Stimulated activated CD4-positive, alpha-beta T cell treated with anti-CD3 and anti-CD28 coated beads, Interleukin-12 subunit alpha, Interleukin-12 subunit beta, amount 100 ng/mL, for 24 hours (primary cell): ENCODE measurements at regions not wholly inside any gene's neighbourhood (a gene's known extent, or its start where the extent isn't known, plus 50 kb on each side); places are given as distances from the start of the nearest gene placed in this dataset.

Source experiments
- DNase-seq, 2 experiments: peaks; one replicate each; pipeline ENCODE4 v3.0.0-alpha.2; 2020; ENCODE audit warnings: low read depth in 2 of 2

DNA sequence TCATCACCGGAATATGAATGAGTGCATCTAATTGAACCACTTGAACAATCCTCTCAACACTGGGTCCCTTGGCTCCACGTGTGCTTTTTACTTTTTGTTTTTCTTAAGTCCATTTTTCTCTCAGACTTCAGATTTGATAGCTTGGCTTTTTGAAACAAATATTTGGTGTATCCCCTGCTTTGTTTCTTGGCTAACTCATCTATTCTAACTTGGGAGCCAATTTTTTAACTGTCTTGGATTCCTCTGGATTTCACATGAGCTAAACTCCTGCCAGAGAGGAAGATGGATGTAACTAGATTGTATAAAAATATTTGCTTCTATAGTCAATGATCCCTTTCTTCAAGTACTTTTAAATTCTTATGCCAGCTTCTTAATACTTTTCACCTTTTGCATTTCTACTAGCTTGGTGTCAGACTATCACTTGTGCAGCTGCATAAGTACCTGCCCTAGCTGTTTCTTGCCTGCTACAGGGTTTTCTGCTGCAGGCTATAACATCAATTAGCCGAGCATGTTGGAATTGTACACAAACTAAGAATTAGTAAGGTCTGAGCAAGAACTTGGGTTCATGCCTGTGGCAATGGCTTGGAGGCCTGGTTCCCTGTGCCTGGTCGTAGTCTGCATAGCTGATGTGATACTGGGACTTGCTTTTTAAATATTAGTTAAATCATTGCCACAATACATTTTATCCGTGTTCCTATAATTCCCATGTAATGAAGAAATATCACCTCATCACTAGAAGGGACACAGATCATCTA, 281.5 kb downstream of the EN1 start:
- DNase-seq, result no peak

DNA sequence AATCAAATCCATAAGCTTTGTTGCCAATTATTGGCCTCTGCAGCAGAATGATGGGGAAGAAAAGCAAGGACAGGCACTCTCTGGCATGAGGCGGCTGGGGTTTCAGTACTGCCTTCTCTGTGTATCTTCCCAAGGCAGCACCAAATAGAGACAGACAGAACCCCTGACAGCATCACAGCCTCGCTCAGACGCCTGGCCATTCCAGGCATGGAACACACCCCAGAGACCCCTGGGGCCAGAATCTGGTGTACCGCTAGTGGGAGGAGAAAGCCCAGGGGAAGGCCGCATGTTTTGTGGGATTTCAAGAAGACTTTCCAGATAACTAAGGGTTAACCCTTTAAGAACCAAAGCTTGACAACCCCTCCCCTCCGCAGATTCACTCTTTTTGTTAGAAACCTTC, 282.1 kb downstream of the EN1 start:
- no peak for DNase-seq

DNA sequence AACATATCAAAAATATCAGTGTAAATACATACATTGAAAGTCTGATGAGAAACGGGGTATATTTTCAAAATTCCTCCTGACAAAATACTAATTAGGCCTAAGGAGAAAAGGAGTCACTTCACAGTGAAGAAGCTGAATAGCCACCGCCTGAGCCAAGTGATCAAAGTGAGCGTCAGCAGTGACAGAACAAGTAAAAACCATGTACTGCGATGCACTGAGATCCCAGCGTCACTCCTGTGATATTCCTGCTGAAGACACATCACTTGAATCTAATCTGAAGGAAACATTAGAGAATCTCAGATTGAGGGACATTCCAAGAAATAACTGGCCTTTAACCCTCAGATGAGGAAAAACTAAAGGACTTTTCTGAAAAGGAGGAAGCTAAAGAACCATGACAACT, 285.3 kb downstream of the EN1 start:
- no peak for DNase-seq

DNA sequence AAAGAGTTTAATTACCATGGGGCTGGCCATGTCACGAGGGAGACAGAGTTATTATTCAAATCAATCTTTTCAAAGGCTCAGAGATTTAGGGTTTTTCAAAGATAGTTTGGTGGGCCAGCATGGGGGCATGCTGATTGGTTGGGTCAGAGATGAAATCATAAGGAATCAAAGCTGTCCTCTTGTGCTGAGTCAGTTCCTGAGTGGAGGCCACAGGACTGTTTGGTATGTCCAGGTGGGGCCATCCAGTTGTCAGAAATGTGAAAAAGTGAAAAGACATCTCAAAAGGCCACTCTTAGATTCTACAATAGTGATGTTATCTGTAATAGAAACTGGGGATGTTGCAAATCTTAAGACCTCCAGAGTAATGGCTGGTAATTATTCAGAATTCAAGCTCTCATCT, 288.6 kb downstream of the EN1 start:
- no peak for DNase-seq

DNA sequence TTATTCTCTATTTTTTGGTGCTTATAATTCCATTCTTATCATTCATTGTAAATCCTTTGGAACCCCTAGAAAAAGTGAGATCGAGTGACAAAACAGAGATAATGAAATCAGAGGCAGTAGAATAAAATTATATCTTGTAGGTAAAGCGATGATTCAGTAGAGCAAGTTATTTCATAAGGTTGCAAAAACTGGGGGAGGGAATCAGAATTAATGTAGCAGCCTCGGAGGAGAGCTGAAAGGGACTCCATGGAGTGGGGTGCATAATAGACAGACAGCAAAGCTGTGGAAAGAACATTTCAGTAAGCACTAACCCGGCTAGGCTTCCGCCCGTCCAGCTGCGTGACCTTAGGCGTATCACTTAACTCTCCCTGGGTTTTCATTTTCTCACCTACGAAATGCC, 289.7 kb downstream of the EN1 start:
- no peak for DNase-seq

DNA sequence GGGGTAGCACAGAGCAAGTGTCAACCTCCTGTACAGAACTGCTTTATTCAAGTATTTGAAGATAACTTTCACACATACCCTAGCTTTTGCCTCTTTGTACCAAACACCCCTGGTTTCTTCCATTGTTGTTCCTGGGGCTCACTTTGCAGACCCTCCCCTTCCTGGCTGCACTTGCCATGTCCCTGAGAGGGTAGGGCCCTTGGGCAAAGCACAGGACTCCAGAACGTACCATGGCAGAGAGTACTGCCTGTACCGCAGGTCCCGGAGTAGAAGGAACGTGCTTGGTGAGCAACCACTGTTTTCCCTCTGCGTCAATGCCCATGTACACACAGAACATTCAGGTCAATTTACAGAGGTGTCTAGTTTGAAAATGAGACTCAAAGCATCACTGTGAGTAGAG, 290.4 kb downstream of the EN1 start:
- DNase-seq, result no peak

DNA sequence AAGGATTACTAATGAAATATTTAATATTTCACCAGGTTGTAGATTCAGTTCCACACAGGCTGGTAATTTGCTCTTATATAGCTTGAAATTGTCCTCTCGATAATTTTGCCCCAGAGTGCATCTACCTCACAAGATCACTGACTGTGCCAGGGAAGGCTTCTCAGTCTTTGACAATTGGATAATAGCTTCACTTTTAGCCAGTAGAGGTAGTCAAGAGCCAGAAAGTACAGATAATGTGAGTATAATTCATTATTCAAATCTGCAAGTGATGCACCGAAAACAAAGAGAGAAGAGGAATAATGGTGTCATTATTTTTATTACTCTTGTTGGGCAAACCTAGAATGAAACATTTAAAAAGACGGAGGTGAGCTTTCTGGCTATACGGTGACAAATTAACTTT, 292.8 kb downstream of the EN1 start:
- DNase-seq, result no peak

DNA sequence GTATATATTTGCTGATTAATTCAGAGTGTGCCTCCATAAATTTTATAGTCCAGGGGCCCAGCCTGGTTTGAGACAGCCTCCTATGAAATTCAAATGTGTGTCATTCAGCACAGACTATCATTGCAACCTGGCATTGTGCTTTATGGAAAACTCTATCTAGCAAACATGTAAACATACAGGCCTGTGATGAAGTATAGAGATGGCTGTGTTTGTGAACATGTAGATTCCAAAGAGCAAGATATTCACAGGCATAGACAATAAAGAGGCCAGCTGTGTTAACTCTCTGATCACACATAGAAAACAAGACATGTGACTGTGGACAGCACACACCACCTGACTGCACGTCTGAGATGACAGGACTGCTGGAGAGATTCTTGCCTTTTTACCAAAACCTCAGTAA, 297.9 kb downstream of the EN1 start:
- no peak for DNase-seq

DNA sequence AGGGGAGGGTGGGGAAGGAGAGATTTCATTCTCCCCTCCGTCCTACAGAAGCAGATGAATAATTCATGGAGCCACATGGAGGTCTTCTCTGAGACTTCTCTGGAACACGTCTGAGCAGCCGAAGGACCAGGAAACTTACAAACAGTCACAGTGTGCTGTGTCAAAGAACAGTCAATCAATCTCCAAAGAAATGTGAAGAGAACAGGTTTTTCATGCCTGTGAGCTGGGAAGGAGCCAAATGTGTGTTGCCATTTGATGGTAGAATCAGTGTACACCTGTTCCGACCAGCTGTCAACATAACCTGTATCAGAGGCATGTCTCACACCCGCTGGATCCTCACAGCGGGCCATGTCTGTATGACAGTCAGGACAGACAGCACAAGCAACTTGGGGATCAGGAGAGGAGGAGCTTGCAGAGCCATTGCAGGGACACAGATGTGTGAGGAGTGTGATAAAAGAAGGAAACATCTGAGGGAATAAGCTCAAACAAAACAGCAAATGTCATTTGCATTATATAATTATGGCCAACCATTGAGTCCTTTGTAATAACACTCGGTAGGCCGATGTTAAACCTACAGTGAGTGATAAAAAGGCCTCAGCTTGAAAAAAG, 298.5 kb downstream of the EN1 start:
- DNase-seq, result no peak

DNA sequence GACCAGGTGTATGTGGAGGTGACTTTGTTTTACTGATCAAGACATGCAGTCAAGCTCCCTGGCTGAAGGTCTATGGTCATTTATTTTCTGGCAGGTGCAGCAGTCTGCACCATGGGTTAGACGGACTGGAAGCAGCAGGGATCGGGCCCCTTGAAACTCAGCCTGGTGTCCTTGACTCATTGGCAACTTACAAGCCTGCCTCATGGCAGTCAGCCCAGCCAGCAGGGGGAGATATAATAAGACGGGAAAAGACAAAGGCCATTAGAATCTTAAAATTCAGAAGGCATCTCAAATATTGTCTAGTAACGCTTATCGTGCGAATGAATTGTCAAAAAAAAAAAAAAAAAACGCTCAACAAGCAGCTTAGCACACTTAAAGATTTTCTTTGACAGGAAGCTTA, 308.2 kb downstream of the EN1 start:
- DNase-seq, result no peak

DNA sequence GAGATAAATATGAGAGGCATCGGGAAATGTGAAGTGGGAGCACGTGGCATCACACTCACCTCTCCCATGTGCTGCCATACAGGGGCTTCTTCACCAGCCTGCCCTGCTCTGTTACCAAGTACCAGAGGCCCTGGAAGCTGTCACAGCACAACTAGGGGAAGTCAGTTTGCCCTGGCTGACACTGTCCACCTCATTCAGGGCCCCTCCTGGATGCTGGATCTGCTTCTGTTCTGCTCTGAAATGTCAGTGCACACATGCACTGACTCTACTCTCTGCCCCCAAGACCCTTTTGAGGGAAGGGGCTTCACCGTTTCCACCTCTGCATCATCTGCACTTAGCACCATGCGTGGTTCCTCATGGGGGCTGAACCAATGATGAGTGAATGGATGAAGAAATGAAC, 311.1 kb downstream of the EN1 start:
- DNase-seq, result no peak

DNA sequence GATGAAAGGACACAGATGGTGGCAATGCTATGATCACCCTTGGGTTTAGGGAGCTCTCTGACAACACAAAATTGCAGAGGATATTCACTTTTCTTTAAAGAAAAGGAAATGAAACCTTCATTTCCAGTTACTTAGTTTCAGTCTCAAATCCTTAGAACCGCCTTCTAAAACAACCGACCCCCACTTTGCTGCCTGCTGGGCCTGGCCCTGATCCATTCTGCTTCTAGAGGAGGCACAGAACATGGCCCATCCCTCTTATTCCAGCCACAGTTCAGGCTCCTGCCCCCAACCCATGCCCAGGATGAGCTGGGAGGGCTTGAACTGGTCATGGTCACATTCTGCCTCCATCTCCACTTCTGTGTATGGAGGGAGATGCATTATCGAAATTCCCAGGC, 311.6 kb downstream of the EN1 start:
- DNase-seq, result no peak

DNA sequence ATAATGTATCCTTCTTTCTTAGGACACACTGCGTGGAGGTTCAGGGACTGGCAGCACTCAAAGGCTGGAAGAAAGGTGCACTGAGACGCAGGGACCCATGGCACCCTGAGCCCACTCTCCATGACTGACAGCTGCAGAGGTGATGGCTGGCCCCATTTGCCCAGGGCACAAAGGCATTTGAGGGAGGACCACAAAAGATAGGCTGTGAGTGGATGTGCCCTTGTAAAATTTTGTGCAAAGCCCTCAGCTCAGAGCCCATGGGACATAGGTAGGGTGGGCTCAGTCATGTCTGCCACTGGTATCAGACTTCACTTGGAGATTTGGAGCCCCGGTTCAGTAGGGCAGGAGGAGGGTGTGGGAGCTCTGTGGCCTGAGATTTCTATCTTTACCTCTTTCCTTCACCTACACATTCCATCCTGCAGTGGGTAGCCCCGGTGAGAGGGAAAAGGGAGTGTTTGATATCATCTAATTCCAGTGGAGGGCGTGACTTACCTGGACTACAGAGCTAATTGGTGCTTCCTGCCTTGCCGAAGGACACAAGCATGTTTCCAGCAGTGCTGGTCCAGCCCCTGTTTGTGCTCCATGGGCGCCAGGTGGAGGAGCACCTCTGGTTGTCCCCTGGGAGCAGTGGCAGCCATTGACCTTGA, 312.2 kb downstream of the EN1 start:
- no peak for DNase-seq

DNA sequence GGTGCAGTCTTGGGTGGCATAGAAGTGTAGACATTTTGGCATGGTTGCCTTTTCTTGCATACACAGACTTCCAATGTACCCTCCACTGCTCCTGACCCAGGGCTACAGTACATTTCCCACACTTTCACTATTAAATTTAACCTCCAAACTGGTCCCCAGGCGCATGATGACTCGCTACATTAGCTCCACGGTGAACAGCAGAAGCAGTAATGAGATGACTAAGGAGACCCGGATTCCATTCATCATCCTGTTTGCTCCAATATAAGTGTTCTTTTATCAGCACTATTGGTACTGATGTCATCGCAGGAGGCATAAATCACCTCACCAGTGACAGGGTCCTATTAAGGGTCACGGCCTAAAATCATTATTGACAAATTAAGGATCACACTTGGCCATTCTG, 316.5 kb downstream of the EN1 start:
- DNase-seq, result no peak

DNA sequence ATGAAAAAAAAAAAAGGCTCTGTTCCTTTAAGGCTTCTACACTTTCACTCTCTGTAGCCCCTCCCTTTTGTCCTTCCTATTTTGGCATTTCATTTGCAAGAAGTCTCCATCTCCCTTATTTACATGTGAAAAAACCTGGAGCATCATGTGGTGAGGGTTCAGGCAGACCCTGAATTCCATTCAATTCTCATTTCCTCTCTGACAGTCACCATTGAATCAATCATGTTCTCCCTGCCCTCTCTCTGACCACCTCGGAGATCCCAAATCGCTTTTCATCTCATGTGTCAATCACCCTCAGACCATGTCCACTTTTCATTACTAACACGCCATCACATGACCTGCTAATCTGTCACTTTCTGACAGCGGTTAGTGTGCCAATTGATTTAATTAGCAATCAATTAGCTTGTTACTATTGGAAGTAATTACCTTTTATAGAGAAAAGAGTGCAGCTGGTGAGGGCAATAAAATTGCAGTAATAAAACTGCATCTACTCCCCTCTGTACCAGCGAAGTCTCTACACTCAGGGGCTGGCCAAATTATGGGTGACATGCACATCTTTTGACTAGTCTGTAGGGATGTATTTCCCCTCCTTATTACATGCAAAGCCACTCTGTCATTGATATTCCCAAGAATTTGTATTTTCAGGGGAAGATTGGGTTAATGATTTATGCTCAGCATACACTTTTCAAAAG, 317.4 kb downstream of the EN1 start:
- no peak for DNase-seq

DNA sequence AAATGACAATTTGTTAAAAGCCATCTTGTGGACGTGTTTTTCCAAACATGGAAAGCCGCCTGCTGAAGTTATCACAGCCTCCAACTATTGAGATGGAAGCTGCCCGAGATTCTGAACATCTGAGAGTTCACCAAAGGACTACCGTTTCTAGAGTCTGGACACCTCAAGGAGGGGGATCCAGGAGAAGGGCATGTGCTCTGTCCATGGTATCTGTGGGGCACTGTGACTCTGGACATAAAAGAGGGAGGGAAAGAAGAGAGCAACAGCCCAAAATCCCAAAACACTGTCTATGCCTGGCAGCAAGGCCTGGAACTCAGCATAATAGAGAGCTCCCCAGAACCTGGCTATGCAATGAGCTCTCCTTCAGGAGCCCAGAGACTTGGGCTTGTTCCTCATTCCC, 319.9 kb downstream of the EN1 start:
- DNase-seq, result no peak

DNA sequence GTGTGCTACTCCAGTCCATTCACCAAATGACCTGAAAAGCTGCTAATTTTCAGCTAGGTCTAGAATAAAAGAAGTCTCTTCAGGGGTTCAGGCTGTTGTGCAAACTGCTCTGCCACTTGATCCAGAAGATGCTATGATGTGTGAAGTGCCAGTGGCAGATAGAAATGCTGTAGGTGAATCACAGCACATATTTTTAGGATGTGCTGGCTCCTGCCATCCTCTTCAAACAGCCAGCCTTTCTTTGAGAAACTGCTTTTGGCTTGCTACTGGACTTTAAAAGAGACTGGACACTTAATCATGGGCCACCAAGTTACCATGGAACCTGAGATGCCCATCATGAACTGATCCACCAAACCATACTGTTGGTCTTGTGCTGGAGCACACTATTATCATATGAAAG, 322.1 kb downstream of the EN1 start:
- DNase-seq, result no peak

DNA sequence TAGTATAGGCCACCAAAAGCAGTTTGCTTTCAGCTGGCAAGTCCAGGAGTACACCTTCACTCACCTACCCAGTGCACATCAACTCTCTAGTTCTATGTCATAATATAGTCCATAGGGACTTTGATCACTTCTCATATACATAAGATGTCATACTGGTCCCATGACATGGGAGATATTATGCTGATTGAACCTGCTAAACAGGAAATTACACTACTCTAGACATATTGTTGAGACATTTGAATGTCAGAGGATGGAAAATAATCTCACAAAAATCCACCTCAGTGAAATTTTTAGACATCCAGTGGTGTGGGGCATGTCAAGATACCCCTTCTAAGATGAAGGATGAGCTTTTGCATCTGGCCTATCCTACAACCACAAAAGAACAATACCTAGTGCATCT, 322.5 kb downstream of the EN1 start:
- DNase-seq, result no peak

DNA sequence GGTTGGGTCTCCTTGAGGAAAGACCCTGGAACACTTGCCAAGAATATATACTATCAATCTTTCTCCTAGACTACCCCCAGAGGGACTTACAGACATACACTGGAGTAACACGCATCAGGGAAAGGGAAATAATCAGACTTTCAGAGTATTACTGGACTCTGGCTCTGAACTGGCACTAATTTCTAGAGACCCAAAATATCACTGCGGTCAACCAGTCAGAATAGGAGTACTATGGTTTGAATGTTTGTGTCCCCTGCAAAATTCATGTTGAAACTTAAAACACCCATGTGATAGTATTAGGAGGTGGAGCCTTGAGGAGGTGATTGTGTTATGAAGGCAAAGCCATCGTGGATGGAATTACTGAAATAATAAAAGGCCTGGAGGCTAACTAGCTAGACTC, 323.7 kb downstream of the EN1 start:
- no peak for DNase-seq

DNA sequence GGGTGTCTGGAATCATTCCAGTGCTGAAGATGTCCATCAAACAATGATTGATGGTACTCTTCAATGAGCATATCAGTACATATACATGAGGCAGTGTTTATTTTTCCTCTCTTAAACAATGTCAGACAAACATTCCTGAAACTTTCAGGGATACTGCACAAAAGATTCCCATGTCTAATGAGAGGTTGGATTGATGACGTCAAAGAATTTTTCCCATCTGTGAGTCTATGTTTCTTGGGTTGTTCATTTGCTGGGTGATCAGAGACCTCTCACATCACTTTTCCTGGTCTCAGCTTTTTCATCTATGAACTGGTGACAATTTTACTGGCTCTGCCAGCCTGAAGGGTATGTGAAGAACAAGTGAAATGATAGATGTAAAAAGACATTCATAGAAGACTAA, 325.5 kb downstream of the EN1 start:
- no peak for DNase-seq

DNA sequence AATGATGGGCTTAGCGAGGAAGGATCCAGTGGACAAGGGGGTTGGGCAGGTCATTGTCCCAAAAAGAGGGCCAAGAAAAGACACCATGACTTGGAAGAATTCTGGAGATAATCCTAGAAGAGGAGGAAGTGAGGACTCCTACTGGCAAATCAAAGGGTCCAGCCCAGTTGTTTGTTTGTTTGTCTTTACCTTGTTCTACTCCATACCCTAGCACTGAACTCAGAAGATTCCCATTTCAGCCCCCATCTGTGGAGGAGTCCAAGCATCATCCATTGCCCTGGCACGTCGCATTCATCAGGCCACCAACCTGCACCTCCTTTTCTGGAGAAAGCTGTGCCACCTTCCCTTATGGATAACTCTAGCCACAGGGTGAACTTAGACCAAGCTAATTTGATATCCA, 326.2 kb downstream of the EN1 start:
- no peak for DNase-seq

DNA sequence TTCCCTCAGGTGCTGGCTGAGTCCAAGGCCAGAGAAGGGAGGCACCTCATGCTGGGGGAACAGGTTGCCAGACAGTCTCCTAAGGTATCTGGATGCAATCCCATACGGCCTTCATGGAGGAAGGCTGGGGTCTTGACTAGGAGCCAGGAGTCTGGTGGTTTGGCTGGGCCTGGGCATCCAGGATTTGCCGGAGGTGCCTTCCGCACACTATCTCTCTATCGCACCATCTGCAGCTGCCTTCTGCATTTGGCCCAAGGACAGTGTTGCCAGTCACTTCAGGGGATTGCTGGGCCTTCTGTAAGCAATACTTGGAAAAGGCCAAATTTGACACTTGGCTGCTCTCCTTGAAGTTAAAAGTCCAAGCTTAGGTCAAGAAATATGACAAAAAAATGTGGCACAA, 327.2 kb downstream of the EN1 start:
- no peak for DNase-seq

DNA sequence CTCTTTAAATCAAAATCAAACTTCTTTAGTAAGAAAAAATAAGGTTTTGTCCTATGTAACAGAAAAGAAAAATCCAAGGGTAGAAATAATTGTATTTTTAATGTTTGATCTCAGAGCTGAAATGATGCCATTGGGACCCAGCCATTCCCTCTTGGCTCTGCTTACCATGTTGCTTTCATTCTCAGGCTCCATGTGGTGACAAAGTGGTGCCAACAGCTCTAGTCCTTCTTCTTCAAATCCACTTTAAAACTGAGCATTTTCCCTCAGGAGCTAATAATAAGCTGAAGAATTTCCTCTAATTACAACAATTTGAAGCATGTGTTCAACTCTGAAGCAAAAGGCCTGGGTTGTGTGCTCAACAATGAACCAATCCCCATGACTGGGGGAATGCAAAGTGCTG, 327.9 kb downstream of the EN1 start:
- DNase-seq, result no peak
